ENCODE measurements at regions not wholly inside any gene's neighbourhood (a gene's known extent, or its start where the extent isn't known, plus 50 kb on each side); places are given as distances from the start of the nearest gene placed in this dataset.

GRCh38 chr3:177431525-177432176 lies 234.4 kb upstream of the TBL1XR1 start:
- no peak for DNase-seq (ENCODE audit: low spot score)

DNA sequence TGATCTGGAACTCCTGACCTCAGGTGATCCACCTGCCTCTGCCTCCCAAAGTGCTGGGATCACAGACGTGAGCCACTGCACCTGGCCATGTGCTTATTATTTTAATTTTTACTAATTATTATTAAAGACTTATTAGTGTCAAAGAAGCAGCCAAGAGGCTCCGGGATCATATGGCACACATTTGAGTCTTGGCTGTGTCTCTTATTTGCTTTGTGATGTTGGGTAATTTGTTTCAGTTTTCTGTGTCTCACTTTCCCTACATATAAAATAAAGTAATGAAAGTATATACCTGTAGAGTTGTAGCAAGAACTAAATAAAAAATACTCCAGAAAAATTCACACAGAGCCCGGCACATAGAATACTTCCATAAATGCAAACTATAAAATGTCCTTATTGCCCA lies 238.0 kb upstream of the TBL1XR1 start:
- DNase-seq (ENCODE audit: low spot score) = no peak

- no peak for DNase-seq (ENCODE audit: low spot score)
These were observed 240.4 kb upstream of the TBL1XR1 start for GRCh38 chr3:177437513-177438337.

DNA sequence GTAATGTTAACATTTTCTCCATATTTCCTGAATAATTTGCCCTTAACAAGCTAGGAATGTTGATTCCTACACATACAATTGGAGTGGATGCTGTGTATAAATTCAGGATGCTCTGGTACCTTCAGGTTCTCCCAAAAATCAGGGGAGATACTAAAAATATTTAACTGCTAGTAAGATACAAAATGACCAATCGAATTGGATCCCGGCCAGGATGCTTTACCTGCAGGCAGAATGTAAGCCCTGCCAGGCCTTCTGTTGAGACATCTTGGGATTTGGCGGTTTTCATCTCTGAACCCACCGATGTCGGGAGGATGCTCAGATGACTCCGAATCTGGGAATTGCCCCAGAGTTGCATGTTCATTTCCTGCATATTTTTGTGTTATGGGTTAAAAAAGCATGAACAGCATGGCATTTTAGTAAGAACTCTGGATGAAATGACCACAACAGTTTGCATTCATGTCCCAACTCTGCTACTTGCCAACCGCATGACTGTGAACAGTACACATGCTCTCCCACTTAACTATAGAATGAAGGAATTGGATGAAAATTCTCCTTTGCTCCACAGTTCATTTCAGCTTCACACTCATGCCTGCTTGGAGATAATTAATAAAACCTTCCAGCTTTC lies 241.4 kb upstream of the TBL1XR1 start:
- no peak for DNase-seq (ENCODE audit: low spot score)

- no peak for DNase-seq (ENCODE audit: low spot score)
These were observed 242.5 kb upstream of the TBL1XR1 start for GRCh38 chr3:177439694-177440269.

DNA sequence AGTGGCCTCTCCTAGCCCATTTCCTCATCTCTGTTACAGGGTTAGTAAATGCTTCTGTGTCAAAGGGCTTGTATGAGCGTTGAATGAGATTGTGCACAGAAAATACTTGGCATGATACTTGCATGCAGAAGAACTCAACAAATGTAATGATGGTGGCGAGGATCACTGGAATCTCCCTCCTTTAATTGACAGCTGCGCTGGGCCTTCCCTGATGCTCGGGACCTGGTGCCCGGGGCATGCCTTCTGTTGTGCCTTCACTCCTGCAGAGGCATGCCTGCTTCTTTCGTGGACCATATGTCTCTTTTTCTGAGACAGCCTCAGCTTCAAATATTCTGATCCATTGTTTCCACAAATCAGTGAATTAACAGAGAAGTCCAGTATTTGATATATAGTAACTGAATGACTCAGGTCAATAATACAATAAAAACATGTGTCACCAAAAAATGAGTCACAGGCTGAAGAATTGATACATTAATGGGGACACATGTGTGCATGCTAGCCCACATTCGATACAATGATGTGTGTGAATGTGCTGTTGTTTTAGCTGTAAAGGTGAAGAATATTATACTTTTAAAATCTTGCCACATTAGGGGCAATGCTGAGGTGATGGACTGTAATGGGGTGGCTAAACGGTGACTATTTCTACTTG lies 243.3 kb upstream of the TBL1XR1 start:
- DNase-seq (ENCODE audit: low spot score) = no peak

GRCh38 chr3:177441276-177441812 lies 244.1 kb upstream of the TBL1XR1 start:
- no peak for DNase-seq (ENCODE audit: low spot score)

DNA sequence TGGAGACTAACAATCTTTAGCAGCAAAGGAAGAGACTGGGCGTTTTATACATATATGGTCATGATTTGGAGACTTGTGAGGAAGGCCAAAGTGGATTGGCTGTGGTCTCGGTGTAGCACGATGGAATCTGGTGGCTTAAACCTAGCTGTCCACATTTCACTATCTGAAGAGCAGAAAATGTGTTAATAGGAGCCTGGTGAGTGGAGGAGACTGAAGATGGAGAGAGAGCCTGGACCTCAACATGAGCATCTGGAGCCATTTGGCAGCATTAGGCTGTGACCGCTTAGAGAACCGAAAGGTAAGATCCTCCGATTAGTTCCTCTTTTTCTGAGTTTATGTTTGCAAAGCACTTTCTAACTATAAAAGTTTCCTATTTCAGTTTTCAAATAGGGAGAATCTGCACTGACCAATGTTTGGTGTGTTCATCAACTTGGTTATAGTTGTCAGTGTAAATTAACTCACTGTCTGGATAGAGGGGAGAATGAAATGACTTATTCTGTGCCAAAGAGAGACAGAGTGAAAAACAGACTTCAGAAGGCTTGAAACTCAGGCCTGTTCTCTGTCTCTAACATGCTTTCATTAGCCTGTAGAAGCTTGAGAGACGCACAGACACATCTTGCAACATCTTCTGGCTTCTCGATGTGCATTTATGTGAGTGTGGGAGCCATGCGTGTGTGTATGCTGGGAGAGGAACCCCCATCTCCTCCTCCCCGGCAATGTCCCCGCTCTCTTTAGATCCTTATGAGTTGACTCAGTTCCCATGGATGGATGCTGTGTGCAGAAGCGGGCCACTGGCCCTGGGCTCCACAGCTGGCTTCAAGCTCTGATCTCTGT lies 244.7 kb upstream of the TBL1XR1 start:
- peak; percentile 23 for DNase-seq (ENCODE audit: low spot score)

- DNase-seq (ENCODE audit: low spot score) = peak; percentile 77
These were observed 246.2 kb upstream of the TBL1XR1 start for GRCh38 chr3:177443469-177443868.

DNA sequence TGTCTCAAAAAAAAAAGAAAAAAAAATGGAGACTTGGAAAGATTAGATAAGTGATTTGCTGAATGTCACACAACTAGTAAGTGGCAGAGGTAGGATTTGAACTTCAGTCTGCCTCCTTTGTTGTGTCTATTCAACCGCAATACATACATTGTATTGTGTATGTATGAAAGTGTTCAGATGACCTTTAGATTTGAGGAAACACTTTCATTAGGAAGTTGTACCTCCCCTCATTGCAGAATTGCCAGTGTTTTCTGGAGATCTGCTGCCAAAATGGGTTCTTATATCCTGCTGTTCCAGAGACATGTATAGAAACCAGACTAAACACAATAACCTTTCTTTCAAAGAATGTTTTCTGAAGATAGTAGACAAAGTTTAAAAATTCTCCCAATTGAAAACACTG lies 247.4 kb upstream of the TBL1XR1 start:
- DNase-seq (ENCODE audit: low spot score) = no peak

DNA sequence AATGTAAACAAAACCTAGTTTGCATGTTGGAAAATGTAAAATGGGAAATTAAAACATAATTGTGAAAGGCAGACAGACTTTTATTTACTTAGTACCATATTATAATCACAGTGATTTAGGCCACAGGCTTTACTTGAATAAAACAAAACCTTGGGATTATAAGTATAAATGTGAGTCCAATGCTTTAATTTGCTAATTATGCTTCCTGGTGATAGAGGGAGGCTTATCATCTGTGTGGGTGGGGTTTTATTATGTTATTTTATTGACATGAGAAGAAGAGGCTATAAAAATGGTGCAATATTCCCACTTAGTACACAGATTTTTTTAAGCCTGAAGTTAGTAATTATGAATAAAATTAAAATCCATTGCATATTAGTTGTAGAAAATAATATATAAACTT lies 248.3 kb upstream of the TBL1XR1 start:
- DNase-seq (ENCODE audit: low spot score) = no peak

DNA sequence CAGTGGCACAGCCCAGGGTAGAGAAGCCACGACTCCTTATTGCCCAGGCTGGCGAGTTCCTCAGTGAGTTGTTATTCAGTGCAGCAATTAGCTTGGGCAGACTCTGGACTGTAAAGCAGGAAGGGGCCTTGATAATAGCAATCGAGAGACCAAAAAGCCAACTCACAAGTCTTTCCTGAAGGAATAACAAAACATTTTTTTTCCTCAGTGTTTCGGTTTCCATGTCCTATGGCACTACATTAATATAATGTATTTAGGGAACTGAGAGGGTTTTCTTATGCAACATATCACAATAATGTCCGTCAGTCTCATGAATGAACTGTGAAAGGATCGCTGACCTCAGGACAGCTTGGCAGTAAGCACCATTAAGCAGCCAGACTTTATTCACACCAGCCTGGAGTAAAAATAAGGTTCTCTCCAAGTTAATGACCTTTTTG lies 248.9 kb upstream of the TBL1XR1 start:
- no peak for DNase-seq (ENCODE audit: low spot score)

GRCh38 chr3:177447938-177448337 lies 250.7 kb upstream of the TBL1XR1 start:
- DNase-seq (ENCODE audit: low spot score) = no peak

GRCh38 chr3:177448987-177449359 lies 251.7 kb upstream of the TBL1XR1 start:
- DNase-seq (ENCODE audit: low spot score) = no peak

- peak; percentile 76 for DNase-seq (ENCODE audit: low spot score)
These were observed 252.2 kb upstream of the TBL1XR1 start for GRCh38 chr3:177449360-177450006.

DNA sequence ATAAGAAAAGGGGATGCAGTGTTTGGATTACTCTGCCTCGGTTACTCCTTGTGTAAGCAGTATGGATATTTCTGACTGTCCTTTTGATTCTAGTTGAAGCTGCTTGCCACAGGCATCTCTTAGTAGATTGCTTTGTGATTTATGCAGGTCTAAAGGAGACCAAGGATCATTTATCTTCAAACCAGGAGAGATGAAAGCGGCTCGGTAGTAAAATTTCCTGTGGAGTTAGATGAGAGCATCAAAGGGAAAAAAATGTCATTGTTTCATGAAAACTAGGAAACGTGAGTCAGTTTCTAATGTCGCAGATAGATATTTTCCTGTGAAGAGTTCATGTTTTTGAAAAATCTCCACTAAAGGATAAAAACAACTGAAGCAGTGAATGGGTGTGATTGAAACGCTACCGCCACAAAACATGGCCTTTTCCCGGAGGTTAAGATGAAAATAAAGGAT lies 254.0 kb upstream of the TBL1XR1 start:
- no peak for DNase-seq (ENCODE audit: low spot score)

GRCh38 chr3:177451864-177452830 lies 254.9 kb upstream of the TBL1XR1 start:
- peak; percentile 82 for DNase-seq (ENCODE audit: low spot score)

DNA sequence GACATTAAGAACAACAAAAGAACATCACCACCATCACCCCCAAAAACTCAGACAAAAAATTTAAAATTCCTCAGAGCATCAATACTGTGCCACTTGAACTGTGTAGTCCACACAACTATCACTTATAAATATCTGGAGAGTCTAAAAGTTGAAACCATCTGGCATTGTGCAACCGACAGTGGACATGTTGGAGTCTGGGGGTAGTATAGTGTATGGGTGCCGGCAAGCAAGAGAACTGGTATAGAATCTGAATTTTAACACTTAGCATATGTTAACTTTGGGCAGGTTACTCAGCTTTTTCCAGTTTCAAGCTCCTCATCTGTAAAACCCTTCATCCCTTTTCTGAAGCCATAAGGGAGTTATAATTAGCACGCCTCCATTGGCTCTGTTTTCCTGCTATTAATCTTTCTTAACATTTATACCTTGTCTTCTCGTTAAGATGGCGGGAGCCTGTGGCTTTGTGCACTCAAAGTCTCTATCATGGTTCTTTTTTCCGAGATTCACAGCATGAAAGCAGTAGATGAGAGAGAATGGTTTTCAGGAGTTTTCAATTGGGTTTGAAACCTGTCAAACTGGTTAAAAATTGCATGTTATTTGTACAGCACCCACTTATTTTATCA lies 255.7 kb upstream of the TBL1XR1 start:
- DNase-seq (ENCODE audit: low spot score) = no peak

- no peak for DNase-seq (ENCODE audit: low spot score)
These were observed 256.2 kb upstream of the TBL1XR1 start for GRCh38 chr3:177453451-177453844.
